GM19328 (cell line): ENCODE measurements at regions not wholly inside any gene's neighbourhood (a gene's known extent, or its start where the extent isn't known, plus 50 kb on each side); places are given as distances from the start of the nearest gene placed in this dataset.
"Not testable (repeated sequence)": the region's sequence is repeated elsewhere in the genome, so short reads cannot be mapped to it uniquely, and the experiment has no call there.

ENCODE experiments used
- ATAC-seq: cut with Tn5 transposase; IDR thresholded peaks from one replicate; pipeline ENCODE4 v1.9.1; 2021; ENCODE audit warnings: mild to moderate bottlenecking, moderate library complexity; ENCODE audit not compliant: unreplicated experiment

DNA sequence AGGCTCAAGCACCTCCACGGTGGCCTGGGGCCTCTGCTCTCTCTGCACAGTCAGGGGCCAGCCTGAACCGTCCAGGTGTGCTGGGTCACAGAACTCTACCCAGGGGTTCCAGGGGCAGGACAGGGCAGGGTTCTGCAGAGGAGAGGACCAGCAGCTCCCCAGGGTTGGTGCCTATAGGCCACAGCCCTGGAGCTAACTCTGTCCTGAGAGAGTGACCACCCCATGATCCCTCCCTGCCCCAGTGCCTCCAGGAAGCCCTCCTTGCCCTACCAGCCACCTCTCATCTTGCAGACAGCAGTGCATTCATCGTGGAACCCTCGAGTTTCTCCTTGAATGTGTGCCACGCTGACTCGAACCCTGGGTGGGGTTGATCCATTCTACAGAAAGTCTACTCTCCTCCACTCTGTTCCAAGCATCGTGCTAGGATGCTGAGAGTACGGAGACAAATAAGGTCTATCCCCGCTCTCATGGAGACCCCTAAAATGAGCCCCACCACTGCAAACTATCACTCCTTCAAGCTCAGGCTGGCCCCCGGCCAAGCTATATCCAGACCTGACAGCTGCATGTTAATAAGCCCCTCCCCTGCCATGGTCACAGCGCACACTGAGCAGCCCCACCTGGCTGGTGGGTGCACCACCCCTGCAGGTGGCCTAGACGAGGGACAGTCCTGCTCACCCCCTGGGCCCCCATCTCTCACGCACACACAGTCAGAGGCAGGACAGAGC, 138.1 kb upstream of the FOXD4L5 start:
- not testable (repeated sequence) for ATAC-seq

DNA sequence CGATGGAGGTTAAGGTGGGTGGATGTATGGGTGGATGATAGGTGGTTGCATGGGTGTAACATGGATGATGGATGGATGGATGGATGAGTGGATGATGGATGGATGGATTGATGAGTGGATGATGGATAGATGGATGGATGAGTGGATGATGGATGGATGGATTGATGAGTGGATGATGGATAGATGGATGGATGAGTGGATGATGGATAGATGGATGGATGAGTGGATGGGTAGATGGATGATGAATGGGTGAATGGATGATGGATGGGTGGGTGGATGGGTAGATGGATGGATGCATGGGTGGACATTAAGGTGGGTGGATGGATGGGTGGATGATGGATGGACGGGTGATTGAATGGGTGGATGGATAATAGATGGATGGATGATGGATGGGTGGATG, 136.5 kb upstream of the FOXD4L5 start:
- not testable (repeated sequence) for ATAC-seq

DNA sequence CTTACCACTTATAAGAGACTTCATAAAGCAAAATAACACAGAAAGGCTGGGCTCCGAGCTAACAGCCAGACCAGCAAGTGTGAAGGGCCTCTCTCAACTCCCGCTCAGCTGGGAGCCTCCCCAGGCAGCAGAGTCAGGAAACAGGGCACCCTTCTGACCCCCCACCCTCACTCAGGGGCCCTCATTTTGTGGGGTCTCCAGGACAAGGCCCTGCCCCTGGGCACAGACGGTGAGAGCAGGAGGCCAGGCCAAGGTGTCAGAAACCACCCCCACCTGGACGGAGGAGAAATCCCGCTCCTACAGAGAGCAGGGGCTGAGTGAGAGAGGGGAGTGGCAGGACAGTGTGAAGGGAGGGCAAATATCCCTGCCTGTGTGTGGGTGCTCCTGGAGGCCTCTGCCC, 135.8 kb upstream of the FOXD4L5 start:
- no peak for ATAC-seq

DNA sequence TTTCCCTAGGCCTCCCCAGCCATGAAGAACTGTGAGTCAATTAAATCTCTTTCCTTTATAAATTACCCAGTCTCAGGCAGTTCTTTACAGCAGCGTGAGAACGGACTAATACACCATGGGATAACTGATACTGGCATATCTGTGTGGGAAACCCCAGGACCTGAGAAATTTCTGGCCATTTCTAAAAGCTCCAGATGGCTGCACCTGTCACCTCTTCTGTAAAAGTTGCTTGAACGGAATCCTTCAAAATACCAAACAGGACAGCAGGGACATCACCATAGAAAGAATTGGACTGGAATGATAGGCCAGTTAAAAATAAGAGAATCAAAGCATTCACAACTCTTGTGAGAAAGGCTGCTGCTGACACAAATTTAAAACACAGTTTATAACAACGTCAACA, 134.0 kb upstream of the FOXD4L5 start:
- not testable (repeated sequence) for ATAC-seq

DNA sequence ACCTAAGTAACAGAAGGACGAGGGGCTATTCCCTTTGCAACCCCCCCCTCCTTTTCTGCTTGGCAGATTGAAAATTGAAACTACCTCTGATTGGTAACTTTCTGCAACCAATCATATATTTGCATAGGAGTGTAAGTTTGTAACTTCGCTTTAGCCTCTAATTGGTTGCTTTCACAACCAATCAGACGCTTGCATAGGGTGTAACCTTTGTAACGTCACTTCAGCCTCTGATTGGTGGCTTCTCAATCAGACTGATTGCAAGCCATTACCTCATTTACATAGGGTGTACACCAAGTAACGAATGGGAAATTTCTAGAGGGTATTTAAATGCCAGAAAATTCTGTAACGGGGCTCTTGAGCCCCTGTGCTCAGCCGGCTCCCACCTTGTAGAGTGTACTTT, 131.9 kb upstream of the FOXD4L5 start:
- ATAC-seq, result not testable (repeated sequence)

DNA sequence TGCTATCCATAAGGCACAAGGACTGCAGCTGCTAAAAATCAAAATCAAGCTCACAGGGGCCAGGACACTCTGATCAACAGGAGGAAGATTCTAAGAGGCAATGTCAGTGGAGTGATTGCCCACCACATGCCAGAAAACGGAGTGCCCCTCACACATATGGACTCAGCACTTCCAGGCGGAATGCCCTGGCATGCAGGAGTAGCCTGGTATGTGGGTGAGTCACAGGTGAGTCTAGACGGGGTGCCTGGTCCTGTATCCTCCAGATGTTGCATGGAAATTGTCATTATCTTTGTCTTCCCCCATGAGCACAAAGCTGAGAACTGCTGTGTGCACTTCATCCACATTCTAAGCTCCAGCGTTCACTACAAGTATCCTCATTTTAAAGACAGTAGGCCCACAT, 129.2 kb upstream of the FOXD4L5 start:
- not testable (repeated sequence) for ATAC-seq

DNA sequence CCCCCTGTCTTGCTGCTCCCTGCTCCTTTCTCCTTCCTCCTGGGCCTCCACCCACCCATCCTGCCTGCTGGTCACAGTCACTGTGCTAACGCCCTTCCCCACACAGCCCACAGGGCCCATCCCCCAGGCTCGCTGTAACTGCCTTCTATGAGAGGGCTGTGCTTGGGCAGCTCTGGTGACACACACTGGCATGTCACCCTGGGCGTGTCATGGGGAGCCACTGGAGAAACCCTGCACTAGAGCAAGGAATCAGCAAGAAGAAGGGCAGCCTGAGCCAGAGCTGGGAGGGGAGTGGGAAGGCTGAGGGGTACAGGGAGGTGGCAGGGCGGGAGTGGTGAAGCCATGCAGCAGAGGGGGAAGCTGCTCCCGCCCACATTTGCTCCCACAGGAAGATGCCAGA, 128.4 kb upstream of the FOXD4L5 start:
- not testable (repeated sequence) for ATAC-seq

DNA sequence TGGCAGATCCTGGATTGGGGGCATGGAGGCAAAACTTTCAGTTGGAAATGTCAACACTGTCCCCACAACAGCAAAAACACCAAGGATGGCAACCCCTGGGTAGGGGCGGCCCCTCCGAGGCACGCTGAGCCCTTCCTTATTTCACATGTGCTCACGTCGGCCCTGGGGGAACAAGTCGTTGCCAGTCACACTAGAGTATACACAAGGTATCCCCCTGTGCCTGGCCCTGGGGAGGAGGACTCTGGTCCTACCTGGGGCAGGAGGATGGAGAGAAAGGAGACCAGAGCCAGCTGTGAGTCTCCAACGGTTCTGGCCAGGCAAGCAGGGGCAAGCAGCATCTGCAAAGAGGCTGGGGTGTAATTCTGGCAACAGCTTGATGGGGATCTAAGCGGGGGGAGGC, 126.9 kb upstream of the FOXD4L5 start:
- ATAC-seq, result no peak

DNA sequence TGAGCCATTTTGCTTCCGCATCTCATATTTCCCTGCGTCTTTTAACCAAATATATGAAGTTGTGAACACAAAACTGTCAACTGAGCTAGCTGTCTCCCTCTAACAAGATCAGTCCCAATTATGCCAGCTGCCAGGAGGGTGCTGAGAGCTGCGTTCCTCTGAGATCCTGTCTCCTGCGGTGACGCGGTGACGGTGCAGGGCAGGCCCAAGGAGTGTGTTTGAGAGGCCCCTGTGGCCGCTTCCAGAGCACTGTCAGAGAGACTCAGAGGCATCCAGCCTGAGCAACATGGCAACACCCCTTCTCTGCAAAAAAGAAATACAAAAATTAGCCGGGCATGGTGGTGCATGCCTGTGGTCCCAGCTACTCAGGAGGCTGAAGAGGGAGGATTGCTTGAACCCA, 126.3 kb upstream of the FOXD4L5 start:
- ATAC-seq, result no peak

DNA sequence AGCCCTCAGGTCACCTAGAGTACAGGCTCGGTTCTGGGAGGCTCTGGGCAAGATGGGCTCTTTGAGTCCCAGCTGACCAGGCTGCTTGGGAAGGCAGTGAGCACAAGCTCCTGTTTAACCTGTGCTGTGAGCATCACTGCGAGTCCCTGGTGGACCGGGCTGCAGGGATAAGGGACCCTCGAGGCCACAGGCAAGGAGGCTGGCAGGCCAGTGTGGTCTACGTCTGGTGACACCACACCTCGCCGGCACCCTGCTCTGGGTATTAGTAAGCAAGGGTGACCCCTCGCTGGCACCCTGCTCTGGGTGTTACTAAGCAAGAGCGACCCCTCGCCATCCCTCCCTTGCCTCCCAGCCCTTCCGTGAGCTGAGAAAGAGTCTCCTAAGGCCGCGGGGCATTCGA, 125.9 kb upstream of the FOXD4L5 start:
- ATAC-seq, result no peak

DNA sequence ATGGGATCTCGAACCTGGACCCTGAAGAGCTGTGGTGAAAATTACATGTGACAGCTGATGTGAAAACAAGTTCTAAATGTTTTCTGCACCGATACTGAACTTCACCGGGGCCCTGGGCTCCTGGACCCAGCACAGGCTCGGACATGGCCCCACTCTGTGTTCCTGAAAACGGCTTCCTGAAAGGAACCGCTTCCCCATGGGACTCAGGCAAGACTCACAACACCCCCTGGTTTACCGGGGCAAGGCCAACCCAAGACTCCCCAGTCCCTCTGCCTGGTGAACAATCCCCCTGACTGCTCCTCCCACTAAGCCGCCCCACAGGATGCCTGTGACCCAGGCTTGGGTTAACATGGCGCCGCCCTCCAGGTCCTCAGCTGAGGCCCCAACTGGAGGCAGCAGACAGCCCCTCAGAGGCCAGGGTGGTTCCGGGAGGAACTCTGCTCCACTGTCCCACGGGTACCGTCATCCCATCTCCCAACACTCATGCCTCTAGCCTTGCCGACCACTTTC, 124.5 kb upstream of the FOXD4L5 start:
- no peak for ATAC-seq

DNA sequence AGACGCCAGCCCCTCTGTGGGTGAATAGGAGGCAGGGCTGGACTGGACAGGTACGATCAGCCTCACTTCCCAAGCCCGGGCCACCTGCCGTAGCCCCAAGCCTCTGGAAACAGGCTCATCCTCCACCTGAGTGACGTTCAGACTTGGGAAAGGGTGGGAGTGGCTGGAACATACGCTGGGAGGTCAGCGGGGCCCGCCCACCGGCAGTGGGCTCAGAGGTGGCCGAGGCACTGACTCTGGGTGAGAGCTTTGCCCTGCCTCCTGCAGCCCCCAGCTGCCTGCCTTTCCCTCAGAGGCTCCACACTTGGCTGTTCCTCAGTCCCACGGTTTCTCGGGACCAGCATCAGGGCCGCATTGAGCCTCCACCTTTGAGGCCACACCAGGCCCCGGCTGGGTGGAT, 123.8 kb upstream of the FOXD4L5 start:
- not testable (repeated sequence) for ATAC-seq

DNA sequence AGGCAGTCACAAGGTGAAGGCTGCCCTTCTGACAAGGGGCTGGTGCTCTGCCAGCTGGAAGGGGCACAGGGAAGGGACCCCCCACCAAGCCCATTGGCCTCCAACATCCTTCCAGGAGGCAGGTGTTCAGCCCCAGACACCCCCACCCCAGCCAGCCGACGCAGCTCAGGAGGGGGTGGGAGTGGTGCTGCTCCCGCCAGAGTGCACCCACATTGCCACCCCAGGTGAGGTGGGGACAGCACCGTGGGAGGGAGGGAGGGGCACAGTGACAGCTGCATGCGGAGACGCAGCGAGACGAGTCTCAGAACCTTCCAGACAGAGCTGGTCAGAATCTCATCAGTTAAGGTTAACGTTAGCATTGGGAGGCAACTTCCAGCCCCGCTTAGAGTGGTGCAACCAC, 121.6 kb upstream of the FOXD4L5 start:
- ATAC-seq, result not testable (repeated sequence)

DNA sequence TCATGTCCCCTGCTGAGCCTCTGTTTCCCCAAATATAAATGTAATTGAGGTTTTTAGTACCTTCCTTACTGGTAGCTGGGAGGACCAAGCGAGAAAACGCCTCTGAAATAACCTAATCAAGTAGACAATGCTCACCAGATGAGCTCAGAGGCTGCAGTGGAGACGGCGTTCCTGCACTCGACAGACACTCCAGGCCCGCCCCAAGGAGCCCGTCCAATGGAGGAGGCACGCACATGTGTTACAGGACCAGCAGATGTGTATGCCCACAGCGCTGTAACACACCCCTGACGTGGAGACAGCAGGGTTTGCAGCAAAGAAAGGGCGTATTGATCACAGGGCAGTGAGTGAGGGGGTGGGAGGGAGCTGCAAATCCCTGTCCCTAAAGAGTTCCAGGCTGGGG, 120.8 kb upstream of the FOXD4L5 start:
- ATAC-seq, result not testable (repeated sequence)

DNA sequence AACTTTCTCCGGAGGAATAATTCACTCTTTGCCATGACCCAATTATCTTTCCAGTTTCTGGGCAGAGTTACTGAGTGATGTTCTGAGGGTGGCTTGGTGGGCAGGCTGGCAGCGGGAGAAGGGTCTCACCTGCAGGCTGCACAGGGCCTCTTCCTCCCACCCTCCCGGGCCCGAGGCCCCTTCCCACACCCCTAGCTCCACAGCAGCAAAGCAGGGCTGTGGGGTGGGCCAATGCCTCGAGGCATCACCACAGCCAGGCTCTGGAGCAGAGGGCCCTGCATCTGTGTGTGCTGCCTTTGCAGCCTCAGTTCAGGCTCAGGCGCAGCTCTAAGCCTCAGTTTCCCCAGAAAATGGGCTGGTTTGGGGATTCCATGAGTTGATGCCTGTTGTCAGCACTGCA, 120.2 kb upstream of the FOXD4L5 start:
- no peak for ATAC-seq

DNA sequence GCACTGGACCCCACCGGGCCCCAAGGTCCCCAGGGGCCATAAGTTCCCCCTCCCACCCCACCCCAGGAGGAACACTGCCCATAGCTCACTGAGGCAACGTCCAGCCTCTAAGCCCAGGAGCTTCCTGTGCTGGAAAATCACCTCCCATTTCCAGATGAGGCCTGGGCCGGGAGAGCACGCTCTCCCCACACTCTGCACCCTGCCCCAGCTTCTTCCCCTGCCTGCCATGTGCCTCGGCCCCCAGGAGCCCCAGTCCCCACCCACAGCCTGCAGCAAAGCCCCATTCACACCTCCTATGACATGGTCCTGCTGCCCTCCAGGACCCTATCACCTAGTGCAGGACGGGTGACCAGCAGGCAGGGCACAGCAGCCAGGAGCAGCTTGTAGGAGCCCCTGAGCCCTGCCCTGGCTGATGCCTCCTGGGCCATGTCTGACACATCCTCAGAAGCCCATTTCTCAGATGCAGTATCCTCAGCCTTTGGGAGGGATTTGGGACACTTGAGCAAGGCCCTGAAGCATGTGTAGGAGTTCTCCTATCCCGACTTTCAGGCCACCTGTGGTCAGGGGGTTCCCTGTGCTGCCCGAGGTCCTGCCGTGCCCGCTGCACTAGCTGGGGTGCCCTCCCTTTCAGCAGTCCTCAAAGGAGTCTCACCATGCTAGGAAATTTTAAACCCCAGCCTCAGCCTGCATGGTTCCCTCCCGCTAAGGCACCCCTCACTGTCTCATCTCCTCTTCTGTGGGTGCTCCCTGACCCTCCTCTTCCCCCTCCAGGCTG, 119.4 kb upstream of the FOXD4L5 start:
- no peak for ATAC-seq

DNA sequence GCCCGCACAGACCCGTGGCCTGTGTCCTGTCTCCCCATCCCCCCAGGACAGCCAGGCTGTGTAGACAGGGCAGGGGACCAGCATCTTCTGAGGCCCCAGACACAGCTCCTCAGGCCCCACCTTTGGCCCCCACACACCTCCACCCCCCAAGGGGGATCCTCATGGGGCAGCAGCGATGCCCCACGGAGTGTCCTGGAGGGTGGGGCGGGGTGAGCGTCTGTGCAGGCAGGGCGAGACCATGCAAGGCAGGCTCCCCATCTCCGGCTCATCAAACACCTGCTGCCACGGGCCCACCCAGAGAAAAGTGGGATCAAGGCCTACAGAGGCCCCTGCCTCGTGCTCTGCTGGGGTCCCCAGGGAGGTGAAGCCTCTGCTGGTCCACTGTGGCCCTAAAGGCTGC, 118.7 kb upstream of the FOXD4L5 start:
- ATAC-seq, result no peak

DNA sequence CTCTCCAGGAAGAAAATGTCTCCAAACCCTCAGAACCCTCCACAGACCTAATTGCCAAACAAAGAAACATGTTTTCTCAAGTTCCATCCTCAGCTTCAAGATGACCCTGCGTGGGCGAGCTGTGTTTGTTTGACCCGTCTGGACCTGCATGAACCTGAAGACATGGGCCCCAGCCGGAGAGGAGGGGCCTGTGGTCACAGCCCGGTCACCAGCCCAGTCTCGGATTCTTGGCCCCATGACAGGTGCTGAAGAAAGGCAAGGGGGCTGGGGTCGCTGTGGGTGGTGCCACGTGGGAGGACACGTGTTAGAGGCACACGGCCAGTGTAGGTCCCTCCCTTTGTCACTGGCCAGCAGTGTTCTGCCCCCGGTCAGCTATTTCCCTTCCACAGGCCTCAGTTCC, 118.1 kb upstream of the FOXD4L5 start:
- ATAC-seq, result not testable (repeated sequence)

DNA sequence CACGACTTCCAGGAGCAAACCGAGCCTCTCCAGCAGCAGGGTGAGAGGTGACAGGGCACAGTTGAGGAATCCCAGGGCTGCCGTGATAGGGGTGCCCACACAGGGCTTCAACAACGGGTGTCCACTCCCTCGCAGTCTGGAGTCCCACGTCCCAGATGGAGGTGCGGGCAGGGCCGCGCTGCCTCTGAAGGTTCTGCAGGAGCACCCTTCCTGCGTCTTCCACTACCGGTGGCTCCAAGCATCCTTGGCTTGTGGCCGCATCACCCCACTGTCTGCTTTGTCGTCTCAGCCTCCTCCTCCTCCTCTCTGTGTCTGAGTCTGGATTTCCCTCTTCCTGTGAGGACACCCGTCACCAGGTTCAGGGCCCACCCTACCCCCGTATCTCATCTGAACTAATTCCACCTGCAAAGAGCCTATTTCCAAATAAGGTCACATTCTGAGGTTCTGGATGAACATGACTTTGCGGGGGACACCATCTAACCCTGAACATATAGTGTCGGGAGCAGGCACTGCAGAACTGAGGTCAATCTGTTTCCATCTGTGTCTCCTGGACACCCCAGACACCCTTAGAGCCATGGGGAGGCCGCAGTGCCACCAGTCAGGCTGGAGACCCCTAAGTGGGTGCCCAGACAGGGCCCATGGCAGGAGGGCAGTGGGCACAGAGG, 117.3 kb upstream of the FOXD4L5 start:
- not testable (repeated sequence) for ATAC-seq

DNA sequence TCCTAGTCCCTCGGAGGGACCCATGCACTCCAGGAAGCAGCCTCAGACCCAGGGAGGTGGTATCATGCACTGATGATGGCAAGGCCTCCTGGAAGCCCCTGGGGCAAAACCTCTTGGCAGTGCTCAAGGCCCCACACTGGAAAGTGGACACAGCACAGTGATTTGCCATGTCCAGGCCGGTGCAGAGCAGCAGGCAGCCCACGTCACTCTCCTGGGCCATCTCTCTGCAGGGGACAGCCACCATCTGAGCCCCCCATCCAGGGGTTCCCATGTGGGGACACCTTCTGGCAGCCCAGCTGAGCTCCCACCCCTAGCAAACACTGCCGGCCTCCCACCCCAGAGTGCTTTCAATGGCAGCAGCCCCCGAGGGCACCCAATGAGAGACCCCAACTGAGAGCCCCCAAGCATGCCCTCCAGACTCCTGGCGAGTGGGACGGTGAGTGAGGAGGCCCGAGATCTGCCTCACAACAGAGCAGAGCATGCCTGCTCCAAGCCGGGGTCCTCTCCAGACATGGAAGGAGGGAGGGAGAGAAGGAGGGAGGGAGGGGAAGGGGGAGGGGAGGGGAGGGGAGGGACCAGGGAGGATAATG, 116.5 kb upstream of the FOXD4L5 start:
- ATAC-seq, result not testable (repeated sequence)

DNA sequence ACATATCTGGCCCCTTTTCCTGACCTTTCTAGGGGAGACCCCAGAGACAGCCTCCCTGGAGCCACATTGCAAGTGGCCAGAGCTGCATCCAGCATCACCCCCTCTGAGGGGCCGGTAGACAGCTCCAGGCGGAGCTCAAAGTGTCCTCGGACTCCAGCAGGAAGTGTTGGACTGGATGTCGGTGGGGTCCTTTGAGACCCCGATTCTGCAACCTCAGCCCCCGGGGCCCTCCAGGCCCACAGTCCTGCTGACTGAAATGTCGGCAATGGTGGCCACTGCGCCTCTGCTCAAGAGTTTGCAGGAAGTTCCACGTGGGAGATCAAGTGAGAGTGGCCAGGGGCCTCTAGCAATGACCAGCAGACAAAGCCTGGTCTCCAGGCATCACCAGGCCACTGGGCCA, 115.9 kb upstream of the FOXD4L5 start:
- ATAC-seq, result no peak
